Hepatocyte (in vitro differentiated cells): ENCODE measurements at regions not wholly inside any gene's neighbourhood (a gene's known extent, or its start where the extent isn't known, plus 50 kb on each side); places are given as distances from the start of the nearest gene placed in this dataset.

Experiments
- EZH2 ChIP-seq: fragments of 200-600 bp; sonication (generic); IDR thresholded peaks from 2 replicates; pipeline ENCODE4 v1.6.1; 2016; ENCODE audit warnings: antibody characterized with exemption, mild to moderate bottlenecking, borderline replicate concordance
- EZH2phosphoT487 ChIP-seq: fragments of 200-600 bp; sonication (generic); IDR thresholded peaks from one replicate; pipeline ENCODE4 v1.6.1; 2018; ENCODE audit warnings: antibody characterized with exemption, mild to moderate bottlenecking, low read depth, moderate library complexity; ENCODE audit not compliant: unreplicated experiment, severe bottlenecking
- TF ChIP-seq, protein P1 (sequence below): fragments of 200-600 bp; sonication (generic); IDR thresholded peaks from 2 replicates; pipeline ENCODE4 v1.5.1; 2016; ENCODE audit warnings: antibody characterized with exemption, mild to moderate bottlenecking; ENCODE audit not compliant: poor library complexity

GRCh38 chr6:144901412-144901811, 616.3 kb downstream of the UTRN start:
- TF ChIP-seq, protein P1, sequence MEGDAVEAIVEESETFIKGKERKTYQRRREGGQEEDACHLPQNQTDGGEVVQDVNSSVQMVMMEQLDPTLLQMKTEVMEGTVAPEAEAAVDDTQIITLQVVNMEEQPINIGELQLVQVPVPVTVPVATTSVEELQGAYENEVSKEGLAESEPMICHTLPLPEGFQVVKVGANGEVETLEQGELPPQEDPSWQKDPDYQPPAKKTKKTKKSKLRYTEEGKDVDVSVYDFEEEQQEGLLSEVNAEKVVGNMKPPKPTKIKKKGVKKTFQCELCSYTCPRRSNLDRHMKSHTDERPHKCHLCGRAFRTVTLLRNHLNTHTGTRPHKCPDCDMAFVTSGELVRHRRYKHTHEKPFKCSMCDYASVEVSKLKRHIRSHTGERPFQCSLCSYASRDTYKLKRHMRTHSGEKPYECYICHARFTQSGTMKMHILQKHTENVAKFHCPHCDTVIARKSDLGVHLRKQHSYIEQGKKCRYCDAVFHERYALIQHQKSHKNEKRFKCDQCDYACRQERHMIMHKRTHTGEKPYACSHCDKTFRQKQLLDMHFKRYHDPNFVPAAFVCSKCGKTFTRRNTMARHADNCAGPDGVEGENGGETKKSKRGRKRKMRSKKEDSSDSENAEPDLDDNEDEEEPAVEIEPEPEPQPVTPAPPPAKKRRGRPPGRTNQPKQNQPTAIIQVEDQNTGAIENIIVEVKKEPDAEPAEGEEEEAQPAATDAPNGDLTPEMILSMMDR = no peak
- TF ChIP-seq EZH2phosphoT487 (no peak), EZH2 (no peak)
